ENCODE measurements at regions not wholly inside any gene's neighbourhood (a gene's known extent, or its start where the extent isn't known, plus 50 kb on each side); places are given as distances from the start of the nearest gene placed in this dataset.

DNA sequence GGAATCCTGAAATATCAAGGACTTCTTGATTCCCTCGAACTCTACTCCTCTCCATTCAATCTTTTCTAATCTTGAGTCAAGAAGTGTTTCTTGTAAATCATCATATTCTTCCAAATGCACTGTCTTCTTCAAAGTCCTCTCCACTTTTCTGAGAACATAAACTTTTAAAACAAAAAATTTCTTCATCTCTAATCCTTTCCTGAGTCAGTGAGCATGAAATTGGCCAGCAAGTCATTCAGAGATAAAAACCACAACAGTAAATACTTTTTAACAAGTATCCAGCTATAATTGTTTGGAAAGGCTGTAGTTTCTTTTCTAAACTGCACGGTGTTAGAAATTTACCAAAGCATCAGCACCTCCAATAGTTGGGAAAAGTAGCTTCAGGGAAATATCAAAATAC is 312.6 kb upstream of the GALNT5 start:
- TF ChIP-seq, protein P1, sequence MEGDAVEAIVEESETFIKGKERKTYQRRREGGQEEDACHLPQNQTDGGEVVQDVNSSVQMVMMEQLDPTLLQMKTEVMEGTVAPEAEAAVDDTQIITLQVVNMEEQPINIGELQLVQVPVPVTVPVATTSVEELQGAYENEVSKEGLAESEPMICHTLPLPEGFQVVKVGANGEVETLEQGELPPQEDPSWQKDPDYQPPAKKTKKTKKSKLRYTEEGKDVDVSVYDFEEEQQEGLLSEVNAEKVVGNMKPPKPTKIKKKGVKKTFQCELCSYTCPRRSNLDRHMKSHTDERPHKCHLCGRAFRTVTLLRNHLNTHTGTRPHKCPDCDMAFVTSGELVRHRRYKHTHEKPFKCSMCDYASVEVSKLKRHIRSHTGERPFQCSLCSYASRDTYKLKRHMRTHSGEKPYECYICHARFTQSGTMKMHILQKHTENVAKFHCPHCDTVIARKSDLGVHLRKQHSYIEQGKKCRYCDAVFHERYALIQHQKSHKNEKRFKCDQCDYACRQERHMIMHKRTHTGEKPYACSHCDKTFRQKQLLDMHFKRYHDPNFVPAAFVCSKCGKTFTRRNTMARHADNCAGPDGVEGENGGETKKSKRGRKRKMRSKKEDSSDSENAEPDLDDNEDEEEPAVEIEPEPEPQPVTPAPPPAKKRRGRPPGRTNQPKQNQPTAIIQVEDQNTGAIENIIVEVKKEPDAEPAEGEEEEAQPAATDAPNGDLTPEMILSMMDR (IDR thresholded peaks at IDR 0.05; ENCODE audit: insufficient read depth, low read depth, low read length) = no peak
- TF ChIP-seq EZH2 (IDR thresholded peaks at IDR 0.05; ENCODE audit: insufficient read depth, low read length) = no peak

Data from astrocyte (in vitro differentiated cells and primary cell).